Osteoblast (primary cell): ENCODE measurements at regions not wholly inside any gene's neighbourhood (a gene's known extent, or its start where the extent isn't known, plus 50 kb on each side); places are given as distances from the start of the nearest gene placed in this dataset.

Source experiments
- DNase-seq: peaks from one replicate; pipeline ENCODE4 v3.0.0; 2011; ENCODE audit warnings: low spot score, mixed read lengths; ENCODE audit not compliant: insufficient read length; ENCODE audit errors: missing footprints
- H2AFZ ChIP-seq: 2 replicates; pipeline ENCODE4 v1.6.0; 2011; ENCODE audit warnings: mild to moderate bottlenecking, low read length
- H3K27ac ChIP-seq: 2 replicates; pipeline ENCODE4 v1.5.1; 2011; ENCODE audit warnings: mild to moderate bottlenecking, low read depth, low read length, moderate library complexity
- H3K27me3 ChIP-seq: 2 replicates; pipeline ENCODE4 v1.6.0; 2012; ENCODE audit warnings: mild to moderate bottlenecking, control low read depth, inconsistent platforms, low read length, moderate library complexity; ENCODE audit not compliant: insufficient read depth
- H3K36me3 ChIP-seq: 2 replicates; pipeline ENCODE4 v1.5.1; 2011; ENCODE audit warnings: mild to moderate bottlenecking, low read length, control low read depth, moderate library complexity; ENCODE audit not compliant: insufficient read depth
- H3K4me1 ChIP-seq: 2 replicates; pipeline ENCODE4 v1.5.1; 2011; ENCODE audit warnings: mild to moderate bottlenecking, low read length, control low read depth, moderate library complexity; ENCODE audit not compliant: insufficient read depth
- H3K4me2 ChIP-seq: 2 replicates; pipeline ENCODE4 v1.6.0; 2011; ENCODE audit warnings: mild to moderate bottlenecking, low read length; ENCODE audit not compliant: insufficient read depth
- H3K4me3 ChIP-seq: fragments of 200-600 bp; sonication (generic); 3 replicates; pipeline ENCODE4 v1.5.1; 2012; ENCODE audit warnings: mild to moderate bottlenecking, low read length, inconsistent platforms; ENCODE audit not compliant: insufficient read depth
- H3K79me2 ChIP-seq: 2 replicates; pipeline ENCODE4 v1.6.0; 2012; ENCODE audit warnings: mild to moderate bottlenecking, low read length, control low read depth, inconsistent platforms; ENCODE audit not compliant: insufficient read depth
- H3K9me3 ChIP-seq: 2 replicates; pipeline ENCODE4 v1.5.1; 2011; ENCODE audit warnings: low read depth, low read length, control low read depth
- H4K20me1 ChIP-seq: 2 replicates; pipeline ENCODE4 v1.6.0; 2012; ENCODE audit warnings: mild to moderate bottlenecking, low read length, control low read depth; ENCODE audit not compliant: insufficient read depth
- CTCF ChIP-seq: IDR thresholded peaks from 2 replicates; pipeline ENCODE4 v1.5.1; 2011; ENCODE audit warnings: mild to moderate bottlenecking, low read depth, low read length, moderate library complexity; ENCODE audit errors: extremely low read depth

- H3K4me1 ChIP-seq: no peaks in the 10 kb centered on the region
- H3K36me3 ChIP-seq: no peaks in the 10 kb centered on the region
- no peaks in the 10 kb centered on the region for H3K79me2 ChIP-seq
- no peaks in the 10 kb centered on the region for H3K27me3 ChIP-seq
- no peak for TF ChIP-seq CTCF
- H3K4me3 ChIP-seq: no peak overlapping the region
- H3K4me2 ChIP-seq: no peak overlapping the region
- H2AFZ ChIP-seq: no peak overlapping the region
- DNase-seq: no peak
- no peak overlapping the region for H3K27ac ChIP-seq
- H3K9me3 ChIP-seq: no peaks in the 10 kb centered on the region
- H4K20me1 ChIP-seq: no peaks in the 10 kb centered on the region
Observed at GRCh38 chr6:168148231-168148849, 69.3 kb upstream of the FRMD1 start.

DNA sequence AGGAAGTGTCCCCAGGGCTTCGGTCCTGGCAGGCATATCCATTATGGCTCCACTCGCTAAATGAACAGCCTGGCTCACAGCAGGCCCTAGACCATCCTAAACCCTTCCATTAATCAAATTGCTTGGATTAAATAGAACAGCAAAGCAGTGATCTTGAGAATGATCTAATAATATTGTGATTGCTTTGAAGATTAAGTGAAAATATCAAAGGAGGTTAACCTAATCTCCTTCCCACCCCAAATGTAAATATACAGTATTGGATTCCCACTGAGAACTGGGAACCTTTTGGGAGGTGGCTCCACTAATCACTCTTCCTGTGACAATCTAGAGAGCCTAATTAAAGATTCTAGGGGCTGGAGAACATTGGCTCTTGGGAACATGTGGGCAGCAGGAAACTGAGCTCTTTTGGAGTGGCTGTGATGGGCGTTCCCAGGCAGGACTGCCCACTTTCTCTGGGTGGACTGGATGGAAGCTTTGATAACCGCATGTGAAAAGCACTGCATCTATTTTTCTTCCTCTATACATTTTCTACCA lies 68.3 kb upstream of the FRMD1 start:
- H3K36me3 ChIP-seq: no peaks in the 10 kb centered on the region
- no peaks in the 10 kb centered on the region for H3K27me3 ChIP-seq
- H3K4me2 ChIP-seq: no peak overlapping the region
- no peak for TF ChIP-seq CTCF
- H3K4me1 ChIP-seq: no peaks in the 10 kb centered on the region
- H3K9me3 ChIP-seq: no peaks in the 10 kb centered on the region
- no peak for DNase-seq
- H3K4me3 ChIP-seq: no peak overlapping the region
- H4K20me1 ChIP-seq: no peaks in the 10 kb centered on the region
- H2AFZ ChIP-seq: no peak overlapping the region
- H3K79me2 ChIP-seq: no peaks in the 10 kb centered on the region
- H3K27ac ChIP-seq: no peak overlapping the region

DNA sequence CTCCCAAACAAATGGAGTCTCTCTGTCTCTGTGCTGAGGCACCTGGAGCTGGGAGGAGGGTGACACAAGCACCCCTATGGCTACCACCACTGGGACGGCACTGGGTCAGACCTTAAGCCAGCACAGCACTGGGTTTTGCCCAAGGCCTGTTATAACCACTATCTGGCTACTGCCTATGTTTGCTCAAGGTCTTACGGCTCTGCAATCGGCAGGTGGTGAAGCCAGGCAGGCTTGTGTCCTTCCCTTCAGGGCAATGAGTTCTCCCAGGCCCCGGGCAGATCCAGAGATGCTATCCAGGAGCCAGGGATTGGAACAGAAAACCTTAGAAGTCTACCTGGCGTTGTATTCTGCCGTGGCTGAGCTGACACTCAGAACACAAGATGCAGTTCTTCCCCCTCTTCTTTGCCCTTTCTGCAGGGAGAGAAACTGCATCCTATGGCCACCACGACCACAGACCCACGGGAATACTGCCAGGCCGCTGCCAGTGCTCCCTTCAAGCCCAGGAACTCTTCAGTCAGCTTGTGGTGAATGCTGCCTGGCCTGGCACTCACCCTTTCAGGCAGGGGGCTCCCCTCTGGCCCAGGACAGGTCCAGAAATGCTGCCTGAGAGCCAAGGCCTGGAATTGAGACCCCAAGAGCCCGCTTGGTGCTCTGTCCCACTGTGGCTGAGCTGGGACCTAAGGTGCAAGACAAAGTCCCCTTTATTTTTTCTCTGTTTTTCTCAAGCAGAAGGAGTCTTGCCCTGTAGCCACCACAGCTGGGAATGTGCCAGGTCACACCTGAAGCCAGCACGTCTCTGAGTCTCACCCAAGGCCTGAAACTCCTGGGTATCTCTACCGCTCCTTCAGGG lies 67.0 kb upstream of the FRMD1 start:
- Histone ChIP-seq H3K79me2 (no peaks in the 10 kb centered on the region), H3K9me3 (no peaks in the 10 kb centered on the region), H2AFZ (no peak overlapping the region), H3K4me1 (no peaks in the 10 kb centered on the region), H3K36me3 (no peaks in the 10 kb centered on the region), H3K4me2 (no peak overlapping the region), H3K27me3 (no peaks in the 10 kb centered on the region), H4K20me1 (no peaks in the 10 kb centered on the region), H3K4me3 (no peak overlapping the region), H3K27ac (no peak overlapping the region)
- DNase-seq: no peak
- TF ChIP-seq CTCF: no peak

GRCh38 chr6:168139121-168139520 lies 60.1 kb upstream of the FRMD1 start:
- Histone ChIP-seq H3K27ac (no peak overlapping the region), H3K36me3 (no peaks in the 10 kb centered on the region), H3K79me2 (no peaks in the 10 kb centered on the region), H4K20me1 (no peaks in the 10 kb centered on the region), H2AFZ (no peak overlapping the region), H3K4me3 (no peak overlapping the region), H3K27me3 (no peaks in the 10 kb centered on the region), H3K4me2 (no peak overlapping the region), H3K4me1 (no peaks in the 10 kb centered on the region), H3K9me3 (no peaks in the 10 kb centered on the region)
- DNase-seq: no peak
- TF ChIP-seq CTCF: no peak
